AG09319 (cell line): ENCODE measurements at regions not wholly inside any gene's neighbourhood (a gene's known extent, or its start where the extent isn't known, plus 50 kb on each side); places are given as distances from the start of the nearest gene placed in this dataset.

ENCODE experiments used
- DNase-seq: peaks from one replicate; pipeline ENCODE4 v3.0.0-alpha.2; 2010; ENCODE audit warnings: low read depth; ENCODE audit errors: extremely low read depth
- CTCF ChIP-seq: IDR thresholded peaks from 2 replicates; pipeline ENCODE4 v1.5.1; 2011; ENCODE audit warnings: low read depth, mild to moderate bottlenecking, inconsistent platforms, low read length, moderate library complexity

- TF ChIP-seq CTCF = no peak
- no peak for DNase-seq
Measured at GRCh38 chr12:29035112-29035511, 114.0 kb upstream of the FAR2 start.

GRCh38 chr12:29039013-29039412 is 110.1 kb upstream of the FAR2 start:
- TF ChIP-seq CTCF = no peak
- peak; percentile 88 for DNase-seq

- no peak for DNase-seq
- TF ChIP-seq CTCF = no peak
Measured at GRCh38 chr12:29041621-29042020, 107.5 kb upstream of the FAR2 start.

GRCh38 chr12:29043069-29043468 is 106.0 kb upstream of the FAR2 start:
- no peak for TF ChIP-seq CTCF
- DNase-seq = peak; percentile 34

- no peak for TF ChIP-seq CTCF
- DNase-seq = no peak
Measured at GRCh38 chr12:29044799-29045198, 104.3 kb upstream of the FAR2 start.

- TF ChIP-seq CTCF = no peak
- DNase-seq = no peak
Measured at GRCh38 chr12:29048787-29049186, 100.3 kb upstream of the FAR2 start.

GRCh38 chr12:29050503-29050902 is 98.6 kb upstream of the FAR2 start:
- TF ChIP-seq CTCF = no peak
- DNase-seq = no peak
